ENCODE measurements at regions not wholly inside any gene's neighbourhood (a gene's known extent, or its start where the extent isn't known, plus 50 kb on each side); places are given as distances from the start of the nearest gene placed in this dataset.
"Not testable (repeated sequence)": the region's sequence is repeated elsewhere in the genome, so short reads cannot be mapped to it uniquely, and the experiment has no call there.

GRCh38 chr6:150735341-150735851, 130.1 kb upstream of the MTHFD1L start:
- DNase-seq (ENCODE audit: low spot score): no peak

- DNase-seq (ENCODE audit: low spot score): no peak
These were observed 127.3 kb upstream of the MTHFD1L start for GRCh38 chr6:150738092-150738629.

GRCh38 chr6:150739711-150740349, 125.7 kb upstream of the MTHFD1L start:
- DNase-seq (ENCODE audit: low spot score): no peak

- DNase-seq (ENCODE audit: low spot score): no peak
These were observed 125.0 kb upstream of the MTHFD1L start for GRCh38 chr6:150740453-150740852.

DNA sequence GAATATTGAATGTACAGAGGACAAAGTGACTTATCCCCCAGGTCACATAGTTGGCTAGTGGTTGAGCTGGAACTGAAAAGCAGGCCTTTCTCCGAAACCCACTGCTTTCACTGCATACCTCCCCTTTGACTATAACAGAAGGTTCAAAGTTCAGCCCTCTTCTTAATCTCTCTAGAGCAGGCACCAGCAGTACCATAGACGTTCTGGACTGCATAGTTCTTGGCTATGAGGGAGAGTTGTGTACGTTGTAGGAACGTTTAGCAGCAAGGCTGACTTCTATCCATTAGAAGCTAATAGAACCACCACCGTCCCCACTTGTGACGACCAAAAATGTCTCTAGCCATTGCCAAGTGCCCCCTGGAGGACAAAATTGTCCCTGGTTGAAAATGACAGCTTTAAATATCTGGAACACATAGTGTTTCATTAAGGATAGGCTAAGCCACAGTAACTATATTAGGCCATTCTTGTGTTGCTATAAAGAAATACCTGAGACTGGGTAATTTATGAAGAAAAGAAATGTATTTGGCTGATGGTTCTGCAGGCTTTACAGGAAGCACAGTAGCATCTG, 123.8 kb upstream of the MTHFD1L start:
- no peak for DNase-seq (ENCODE audit: low spot score)

DNA sequence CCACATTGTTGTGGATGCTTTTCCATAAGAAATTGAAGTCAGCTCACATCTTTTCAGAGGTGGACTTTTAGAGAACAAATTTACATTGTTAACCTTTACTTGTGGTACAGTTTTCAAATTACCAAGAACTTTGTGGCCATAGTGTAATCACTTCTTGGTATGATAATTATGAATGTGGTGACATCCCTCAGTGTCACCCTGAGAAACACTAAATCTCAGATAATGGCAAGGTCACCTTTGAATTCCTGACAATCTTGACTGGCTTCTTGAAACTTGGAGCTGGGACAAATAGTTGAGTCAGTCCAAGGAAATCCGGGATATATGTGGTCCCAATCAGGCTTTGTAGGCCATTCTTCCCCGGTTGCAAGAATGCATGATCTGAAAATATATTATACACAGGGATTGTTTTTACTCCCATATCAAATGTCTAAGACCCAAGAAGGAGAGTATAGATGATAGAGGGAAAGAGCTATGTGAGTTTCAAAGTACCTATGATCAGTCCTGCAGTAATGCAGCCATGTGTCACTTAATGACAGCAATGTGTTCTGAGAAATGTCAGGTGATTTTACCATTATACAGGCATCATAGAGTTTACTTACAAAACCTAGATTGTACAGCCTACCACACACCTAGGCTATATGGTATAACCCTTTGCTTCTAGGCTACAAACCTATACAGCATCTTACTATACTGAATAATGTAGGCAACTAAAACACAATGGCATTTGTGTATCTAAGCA, 120.8 kb upstream of the MTHFD1L start:
- no peak for DNase-seq (ENCODE audit: low spot score)

GRCh38 chr6:150745896-150746295, 119.6 kb upstream of the MTHFD1L start:
- DNase-seq (ENCODE audit: low spot score): no peak

DNA sequence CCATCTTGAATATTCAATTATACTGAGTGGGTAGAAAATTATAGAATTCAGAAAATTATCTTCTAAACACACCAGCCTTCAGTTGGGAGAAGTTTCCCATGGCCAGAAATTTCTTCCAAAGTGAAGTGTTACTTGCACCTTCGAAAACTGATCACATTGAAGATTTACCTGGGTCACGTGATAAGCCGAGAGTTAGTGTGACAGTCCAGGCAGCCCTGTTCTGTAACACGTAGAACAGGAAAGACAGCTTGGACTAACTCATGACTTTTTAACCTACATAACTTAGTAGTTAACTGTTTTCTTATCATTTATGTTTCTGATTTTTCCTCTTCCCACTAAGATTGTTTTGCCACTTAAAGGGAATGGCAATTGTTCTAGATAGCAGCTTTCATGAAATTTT, 118.3 kb upstream of the MTHFD1L start:
- no peak for DNase-seq (ENCODE audit: low spot score)

GRCh38 chr6:150749091-150749670, 116.3 kb upstream of the MTHFD1L start:
- DNase-seq (ENCODE audit: low spot score): no peak

GRCh38 chr6:150751296-150751695, 114.2 kb upstream of the MTHFD1L start:
- no peak for DNase-seq (ENCODE audit: low spot score)

- DNase-seq (ENCODE audit: low spot score): no peak
These were observed 113.1 kb upstream of the MTHFD1L start for GRCh38 chr6:150752409-150752808.

DNA sequence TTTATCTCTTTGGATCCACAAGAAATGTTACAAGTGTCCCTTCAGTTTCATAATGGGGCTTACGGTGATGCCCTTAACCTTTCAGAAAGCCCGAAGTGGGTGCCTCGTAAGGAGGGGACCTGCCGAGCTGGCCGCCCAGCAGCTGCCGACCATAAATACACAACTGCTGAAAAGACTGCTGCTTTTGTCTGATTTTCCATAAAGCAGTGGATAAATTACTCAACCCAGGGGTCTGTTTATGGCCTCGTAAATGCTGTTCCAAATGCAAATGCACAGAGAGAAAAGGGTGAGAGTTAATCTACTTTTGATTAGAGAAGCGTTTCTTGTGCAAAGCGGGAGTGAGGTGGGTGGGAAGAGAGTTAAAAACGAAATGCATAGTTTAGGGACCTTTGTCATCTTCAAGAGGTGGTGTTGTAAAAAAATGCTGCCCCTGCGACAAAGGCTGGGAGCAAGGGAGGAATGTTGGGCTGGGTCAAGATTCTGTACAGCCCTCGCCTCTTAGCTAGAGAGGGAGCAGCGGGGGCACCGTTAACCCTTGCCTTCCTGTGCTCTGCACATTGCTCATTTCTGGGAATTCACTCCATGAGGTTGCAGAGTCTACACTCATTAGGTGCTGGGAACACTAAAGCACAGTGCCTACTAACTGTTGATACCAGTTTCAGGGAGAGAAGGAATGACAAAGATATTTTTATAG, 112.0 kb upstream of the MTHFD1L start:
- DNase-seq (ENCODE audit: low spot score): no peak

DNA sequence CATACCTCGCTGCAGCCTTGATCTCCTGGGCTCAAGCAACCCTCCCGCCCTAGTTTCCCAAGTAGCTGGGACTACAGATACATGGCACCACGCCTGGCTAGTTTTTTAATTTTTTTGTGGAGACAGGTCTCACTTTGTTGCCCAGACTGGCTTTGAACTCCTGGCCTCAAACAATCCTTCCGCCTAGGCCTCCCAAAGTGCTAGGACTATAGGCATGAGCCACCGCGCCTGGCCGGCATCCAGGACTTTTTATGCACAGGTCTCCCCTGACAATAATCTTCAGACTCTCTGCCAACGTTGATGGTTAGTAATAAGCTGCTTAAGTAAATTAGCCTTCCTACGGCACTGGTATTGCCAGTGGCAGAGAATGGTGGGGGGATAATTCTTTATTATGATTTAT, 110.5 kb upstream of the MTHFD1L start:
- no peak for DNase-seq (ENCODE audit: low spot score)

DNA sequence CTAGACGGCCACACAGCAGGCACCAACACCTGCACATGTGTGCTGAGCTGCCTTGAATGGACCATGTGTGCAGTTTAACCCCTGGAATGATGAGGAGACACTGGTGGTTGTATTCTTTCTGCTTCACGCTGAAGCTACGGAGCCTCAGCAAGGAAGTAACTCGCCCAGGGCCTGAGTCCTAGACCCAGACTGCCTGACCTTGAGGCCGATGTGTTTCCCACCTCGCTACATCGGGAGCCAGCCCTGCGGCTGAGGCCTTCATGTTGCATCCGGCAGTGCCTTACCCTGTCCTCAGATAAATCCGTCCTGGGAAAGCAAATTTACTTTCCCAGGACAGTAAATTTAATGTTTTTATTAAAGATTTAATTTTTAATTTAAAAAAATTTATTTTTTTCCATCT, 110.0 kb upstream of the MTHFD1L start:
- no peak for DNase-seq (ENCODE audit: low spot score)

GRCh38 chr6:150756173-150756572, 109.3 kb upstream of the MTHFD1L start:
- DNase-seq (ENCODE audit: low spot score): no peak

- not testable (repeated sequence) for DNase-seq (ENCODE audit: low spot score)
These were observed 107.7 kb upstream of the MTHFD1L start for GRCh38 chr6:150757807-150758206.

- no peak for DNase-seq (ENCODE audit: low spot score)
These were observed 106.0 kb upstream of the MTHFD1L start for GRCh38 chr6:150759483-150759882.

- no peak for DNase-seq (ENCODE audit: low spot score)
These were observed 103.7 kb upstream of the MTHFD1L start for GRCh38 chr6:150761771-150762170.

DNA sequence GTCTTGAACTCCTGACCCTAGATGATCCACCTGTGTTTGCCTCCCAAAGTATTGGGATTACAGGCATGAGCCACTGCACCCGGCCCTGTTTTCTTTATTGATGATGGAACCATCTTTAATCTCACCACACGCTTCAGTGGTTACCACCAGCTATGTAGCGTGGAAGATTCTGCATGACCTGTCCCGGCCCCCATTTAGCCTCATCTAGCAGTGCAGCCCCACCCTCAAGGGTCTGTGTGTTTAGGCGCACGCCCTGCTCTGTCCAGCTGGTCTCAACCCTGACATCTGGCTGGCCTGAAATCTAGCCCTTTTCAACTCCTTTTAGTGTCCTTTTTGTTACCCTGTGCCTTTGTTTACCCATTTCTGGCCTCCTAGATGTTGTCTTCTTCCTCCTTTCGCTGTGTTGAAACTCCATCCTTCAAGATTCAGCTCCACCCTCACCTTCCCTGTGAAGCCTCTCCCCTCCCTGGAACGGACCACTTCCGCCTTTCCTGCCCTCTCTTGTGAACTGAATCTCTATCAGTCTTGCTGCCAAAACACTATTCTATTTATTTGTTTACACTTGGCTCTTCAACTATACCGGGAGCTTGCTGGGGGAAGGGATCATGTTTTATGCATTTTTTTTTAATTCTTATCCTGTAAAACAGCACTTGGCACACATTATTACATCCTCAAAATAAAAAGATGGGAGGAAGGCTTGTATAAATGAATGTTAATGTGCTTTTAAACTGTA, 101.0 kb upstream of the MTHFD1L start:
- peak; percentile 56 for DNase-seq (ENCODE audit: low spot score)

GRCh38 chr6:150765067-150765764, 100.3 kb upstream of the MTHFD1L start:
- no peak for DNase-seq (ENCODE audit: low spot score)
